ENCODE measurements at regions not wholly inside any gene's neighbourhood (a gene's known extent, or its start where the extent isn't known, plus 50 kb on each side); places are given as distances from the start of the nearest gene placed in this dataset.
"Not testable (repeated sequence)": the region's sequence is repeated elsewhere in the genome, so short reads cannot be mapped to it uniquely, and the experiment has no call there.

DNA sequence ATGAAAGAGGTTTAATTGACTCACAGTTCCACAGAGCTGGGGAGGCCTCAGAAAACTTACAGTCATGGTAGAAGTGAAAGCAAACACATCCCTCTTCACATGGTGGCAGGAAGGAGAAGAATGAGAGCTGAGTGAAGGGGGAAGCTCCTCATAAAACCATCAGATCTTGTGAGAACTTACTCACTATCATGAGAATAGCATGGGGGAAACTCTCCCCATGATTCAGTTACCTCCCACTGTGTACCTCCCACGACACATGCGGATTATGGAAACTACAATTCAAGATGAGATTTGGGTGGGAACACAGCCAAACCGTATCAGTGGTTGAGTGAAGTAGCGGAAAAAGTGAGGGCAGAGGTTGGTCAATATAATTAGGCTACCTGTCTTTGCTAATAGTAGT lies 538.3 kb downstream of the KIF2B start:
- TF ChIP-seq, protein P1, sequence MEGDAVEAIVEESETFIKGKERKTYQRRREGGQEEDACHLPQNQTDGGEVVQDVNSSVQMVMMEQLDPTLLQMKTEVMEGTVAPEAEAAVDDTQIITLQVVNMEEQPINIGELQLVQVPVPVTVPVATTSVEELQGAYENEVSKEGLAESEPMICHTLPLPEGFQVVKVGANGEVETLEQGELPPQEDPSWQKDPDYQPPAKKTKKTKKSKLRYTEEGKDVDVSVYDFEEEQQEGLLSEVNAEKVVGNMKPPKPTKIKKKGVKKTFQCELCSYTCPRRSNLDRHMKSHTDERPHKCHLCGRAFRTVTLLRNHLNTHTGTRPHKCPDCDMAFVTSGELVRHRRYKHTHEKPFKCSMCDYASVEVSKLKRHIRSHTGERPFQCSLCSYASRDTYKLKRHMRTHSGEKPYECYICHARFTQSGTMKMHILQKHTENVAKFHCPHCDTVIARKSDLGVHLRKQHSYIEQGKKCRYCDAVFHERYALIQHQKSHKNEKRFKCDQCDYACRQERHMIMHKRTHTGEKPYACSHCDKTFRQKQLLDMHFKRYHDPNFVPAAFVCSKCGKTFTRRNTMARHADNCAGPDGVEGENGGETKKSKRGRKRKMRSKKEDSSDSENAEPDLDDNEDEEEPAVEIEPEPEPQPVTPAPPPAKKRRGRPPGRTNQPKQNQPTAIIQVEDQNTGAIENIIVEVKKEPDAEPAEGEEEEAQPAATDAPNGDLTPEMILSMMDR (IDR thresholded peaks at IDR 0.05), result not testable (repeated sequence)
- not testable (repeated sequence) for TF ChIP-seq POLR2A (IDR thresholded peaks at IDR 0.05)
